COLO668 (cell line): ENCODE measurements at regions not wholly inside any gene's neighbourhood (a gene's known extent, or its start where the extent isn't known, plus 50 kb on each side); places are given as distances from the start of the nearest gene placed in this dataset.

Source experiments
- DNase-seq: peaks from one replicate; lab custom pipeline; 2025; ENCODE audit not compliant: unreplicated experiment; lab: John Stamatoyannopoulos, UW

- DNase-seq, result no peak
Observed at GRCh38 chr3:72408983-72409779, 439.1 kb downstream of the SHQ1 start.

- peak; percentile 36 for DNase-seq
Observed at GRCh38 chr3:72407766-72408165, 440.5 kb downstream of the SHQ1 start.

- DNase-seq, result no peak
Observed at GRCh38 chr3:72405943-72406566, 442.2 kb downstream of the SHQ1 start.

DNA sequence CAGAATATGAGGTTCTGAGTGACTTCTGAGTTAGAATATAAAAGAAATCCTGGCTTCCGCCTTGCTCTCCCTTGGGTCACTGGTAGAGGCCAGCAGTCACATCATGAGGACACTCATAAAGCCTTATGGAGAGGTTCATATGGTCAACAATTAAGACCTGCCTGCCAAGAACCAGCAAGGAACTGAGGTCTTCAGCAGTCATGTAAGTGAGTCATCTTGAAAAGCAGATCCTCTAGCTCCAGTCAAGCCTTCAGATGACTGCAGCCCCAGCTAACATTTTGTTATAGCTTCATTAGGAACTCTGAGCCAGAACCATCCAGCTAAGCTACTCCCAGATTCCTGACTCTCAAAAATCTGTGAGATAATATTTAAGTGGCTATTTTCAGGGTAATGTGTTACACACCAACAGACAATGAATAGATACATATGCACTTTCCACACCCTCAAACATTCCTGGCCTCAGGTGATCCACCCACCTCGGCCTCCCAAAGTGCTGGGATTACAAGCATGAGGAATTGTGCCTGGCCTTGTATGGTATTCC, 447.2 kb downstream of the SHQ1 start:
- no peak for DNase-seq

DNA sequence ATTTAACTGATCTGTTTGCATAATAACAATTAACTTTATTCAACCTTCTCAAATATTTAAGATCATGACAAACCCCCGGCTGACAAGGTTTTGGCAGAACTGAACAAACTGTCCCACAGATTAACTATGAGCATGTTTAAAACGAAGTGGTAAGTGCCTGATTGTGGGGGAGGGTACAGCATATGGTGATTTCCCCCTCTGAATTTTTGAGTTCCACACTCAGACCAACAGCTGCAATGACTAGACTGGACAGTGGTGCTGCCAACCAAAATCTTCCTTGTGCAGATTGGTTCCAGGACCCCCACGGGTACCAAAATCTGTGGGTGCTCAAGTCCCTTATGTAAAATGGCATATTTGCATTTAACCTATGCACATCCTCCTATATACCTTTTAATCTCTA, 449.5 kb downstream of the SHQ1 start:
- no peak for DNase-seq

DNA sequence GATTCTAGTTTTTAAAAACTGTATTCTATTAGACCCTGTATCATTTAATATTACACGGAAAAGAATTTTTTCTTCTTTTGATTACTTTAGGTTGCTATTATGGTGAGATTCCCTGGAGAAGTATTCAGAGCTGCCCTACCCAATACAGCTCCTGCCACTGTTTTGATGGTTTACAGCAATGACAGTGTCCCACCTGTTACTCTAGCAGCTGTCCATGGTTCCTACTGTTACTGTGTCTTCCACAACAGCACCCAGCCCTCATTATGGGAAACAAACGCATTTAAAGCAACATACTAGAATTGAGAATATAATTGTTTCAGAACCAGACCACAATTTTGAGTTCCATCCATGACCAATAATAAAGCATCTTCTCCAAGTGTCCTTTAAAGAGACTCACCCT, 450.7 kb downstream of the SHQ1 start:
- DNase-seq, result no peak

GRCh38 chr3:72396899-72397298, 451.3 kb downstream of the SHQ1 start:
- DNase-seq, result no peak

DNA sequence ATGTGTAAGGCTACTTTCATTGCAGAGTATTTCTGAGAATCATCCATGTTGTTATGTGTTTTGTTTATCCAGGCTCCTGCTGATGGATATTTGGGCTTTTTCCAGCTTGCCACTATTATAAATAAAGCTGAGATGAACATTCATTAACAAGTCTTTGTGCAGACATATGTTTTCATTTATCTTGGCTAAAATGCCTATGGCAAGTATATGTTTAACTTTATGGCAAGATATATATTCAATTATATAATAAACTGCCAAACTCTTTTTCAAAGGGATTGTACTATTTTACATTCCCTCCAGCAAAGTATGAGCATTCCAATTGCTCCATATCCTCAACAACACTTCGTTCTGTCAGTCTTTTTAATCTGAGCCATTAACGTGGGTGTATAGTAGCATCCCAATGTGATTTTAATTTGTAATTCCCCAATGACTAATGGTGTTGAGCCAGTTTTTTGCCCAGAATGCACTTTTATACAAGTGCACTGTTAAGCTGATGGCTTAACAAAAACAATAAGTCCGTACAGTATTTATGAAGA, 452.4 kb downstream of the SHQ1 start:
- DNase-seq, result no peak

- no peak for DNase-seq
Observed at GRCh38 chr3:72393455-72393854, 454.8 kb downstream of the SHQ1 start.

DNA sequence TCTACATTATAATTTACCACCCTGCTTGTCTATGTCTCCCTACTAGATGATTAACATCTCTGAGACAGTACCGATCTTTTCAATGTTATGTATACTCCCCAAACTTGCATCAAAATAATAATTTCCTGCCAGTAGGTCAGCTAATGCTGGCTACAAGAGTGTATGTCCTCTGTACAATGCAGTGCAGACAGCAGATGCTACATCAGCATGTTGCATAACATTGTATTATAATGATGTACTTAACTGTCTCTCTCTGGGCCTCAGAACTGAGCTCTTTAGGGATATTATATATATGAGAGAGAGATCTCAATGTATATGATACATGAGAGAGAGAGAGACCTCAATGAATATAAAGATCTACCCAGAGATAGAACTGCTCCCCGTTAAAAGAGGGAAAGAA, 456.6 kb downstream of the SHQ1 start:
- DNase-seq, result no peak

- no peak for DNase-seq
Observed at GRCh38 chr3:72390841-72391240, 457.4 kb downstream of the SHQ1 start.

DNA sequence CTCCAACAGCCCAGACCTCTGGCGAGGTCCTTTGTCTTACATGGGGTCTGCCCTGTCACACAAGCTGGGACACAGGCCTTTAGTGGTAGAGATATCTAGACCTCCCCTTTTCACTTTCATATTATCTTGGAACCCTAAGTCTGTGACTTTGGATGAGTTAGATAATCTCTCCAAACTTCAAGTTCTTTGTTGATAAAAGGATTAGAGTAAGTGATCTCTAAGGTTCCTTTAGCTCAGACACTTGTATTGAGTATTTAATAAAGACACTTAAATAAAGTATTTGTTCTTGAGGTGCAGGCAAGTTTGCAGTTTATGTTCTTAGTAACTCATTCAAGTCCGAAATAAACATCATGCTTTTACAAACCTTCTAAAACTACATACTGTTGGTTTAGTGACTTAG, 459.6 kb downstream of the SHQ1 start:
- DNase-seq, result no peak

DNA sequence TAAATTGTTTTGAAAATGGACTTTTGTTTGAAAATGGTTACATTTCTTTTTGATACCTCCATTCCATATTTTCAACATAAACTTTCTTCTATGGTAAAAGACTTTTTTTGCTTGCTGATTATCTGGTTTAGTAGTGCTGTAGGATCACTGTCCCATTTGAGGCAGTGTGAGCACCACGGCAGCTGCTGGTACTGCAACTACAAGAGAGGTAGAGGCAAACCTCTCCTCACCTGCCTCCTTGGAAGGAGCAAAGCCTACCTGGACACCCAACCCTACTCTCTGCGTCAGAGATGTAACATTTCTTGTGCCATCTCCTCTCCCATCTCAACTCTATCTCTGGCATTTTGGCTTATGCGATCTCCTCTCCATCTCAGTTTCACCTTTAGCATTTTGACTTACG, 460.1 kb downstream of the SHQ1 start:
- no peak for DNase-seq

DNA sequence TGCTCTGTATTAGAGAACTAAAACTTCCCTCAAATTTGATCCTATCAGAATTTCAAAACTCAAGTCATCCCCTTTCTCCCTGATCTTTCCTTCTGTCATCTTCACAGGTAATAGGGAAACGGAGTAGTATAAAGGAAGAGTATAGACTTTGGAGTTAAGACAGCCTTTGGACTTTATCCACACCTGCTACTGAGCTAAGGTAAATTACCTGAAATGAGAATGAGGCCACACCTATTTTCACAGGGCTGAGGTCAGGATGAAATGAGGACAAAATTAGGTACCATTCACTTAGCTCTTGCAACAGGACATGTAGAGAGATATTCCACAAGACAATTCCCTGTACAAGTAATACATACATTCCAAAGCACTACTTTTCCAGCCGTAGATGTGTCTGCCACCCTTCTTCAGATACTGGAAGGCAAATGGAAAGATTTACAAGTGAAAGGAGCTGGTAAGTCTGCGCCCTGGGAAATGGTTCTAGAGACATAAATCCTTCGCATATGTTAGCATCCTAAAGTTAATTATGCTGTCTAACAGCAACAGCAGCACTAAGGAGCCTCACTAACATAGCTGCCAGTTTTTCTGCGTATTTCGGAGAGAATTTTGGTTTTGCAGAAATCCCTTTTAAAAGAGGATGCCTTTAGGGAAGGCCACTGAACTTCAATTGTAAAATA, 461.8 kb downstream of the SHQ1 start:
- DNase-seq, result no peak

GRCh38 chr3:72385167-72385566, 463.1 kb downstream of the SHQ1 start:
- no peak for DNase-seq

- DNase-seq, result no peak
Observed at GRCh38 chr3:72384602-72385001, 463.6 kb downstream of the SHQ1 start.

DNA sequence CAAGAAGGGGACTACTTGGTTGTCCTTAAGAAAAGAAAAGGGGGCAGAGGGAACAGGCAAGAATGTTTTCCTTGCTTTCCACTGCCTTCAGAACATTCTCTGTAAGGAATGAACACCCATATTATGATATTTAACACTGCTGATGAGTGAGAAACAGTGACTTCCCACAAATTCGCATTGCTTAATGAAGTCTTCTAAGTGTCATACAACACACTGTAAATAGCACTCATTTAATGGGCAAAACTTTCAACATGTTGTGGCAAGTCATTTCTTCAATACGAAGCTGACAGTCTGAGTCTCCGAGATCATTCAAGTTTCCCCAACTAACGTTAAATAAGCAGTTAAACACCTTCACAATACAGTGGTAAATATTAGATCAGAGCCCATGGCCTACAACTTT, 464.4 kb downstream of the SHQ1 start:
- DNase-seq, result no peak

GRCh38 chr3:72383230-72383629, 465.0 kb downstream of the SHQ1 start:
- DNase-seq, result no peak

GRCh38 chr3:72382460-72382859, 465.8 kb downstream of the SHQ1 start:
- no peak for DNase-seq

DNA sequence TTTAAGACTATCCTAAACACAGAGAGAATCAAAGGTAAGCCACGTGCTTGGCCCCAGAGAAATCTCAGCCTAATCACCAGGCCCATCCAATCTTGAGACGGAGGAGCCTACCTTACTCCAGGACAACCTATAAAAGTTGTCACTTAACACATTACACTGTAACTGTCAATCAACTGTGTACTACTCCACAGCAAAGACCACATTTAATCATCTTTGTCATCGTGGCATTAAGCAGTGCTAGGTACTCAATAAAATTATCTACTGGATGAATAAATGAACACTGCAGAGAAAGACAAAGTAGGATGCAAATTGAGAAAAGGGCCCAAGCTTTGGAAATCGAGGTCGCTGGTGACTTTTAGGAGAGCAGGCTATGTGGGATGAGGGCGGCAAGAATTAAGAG, 466.7 kb downstream of the SHQ1 start:
- no peak for DNase-seq

DNA sequence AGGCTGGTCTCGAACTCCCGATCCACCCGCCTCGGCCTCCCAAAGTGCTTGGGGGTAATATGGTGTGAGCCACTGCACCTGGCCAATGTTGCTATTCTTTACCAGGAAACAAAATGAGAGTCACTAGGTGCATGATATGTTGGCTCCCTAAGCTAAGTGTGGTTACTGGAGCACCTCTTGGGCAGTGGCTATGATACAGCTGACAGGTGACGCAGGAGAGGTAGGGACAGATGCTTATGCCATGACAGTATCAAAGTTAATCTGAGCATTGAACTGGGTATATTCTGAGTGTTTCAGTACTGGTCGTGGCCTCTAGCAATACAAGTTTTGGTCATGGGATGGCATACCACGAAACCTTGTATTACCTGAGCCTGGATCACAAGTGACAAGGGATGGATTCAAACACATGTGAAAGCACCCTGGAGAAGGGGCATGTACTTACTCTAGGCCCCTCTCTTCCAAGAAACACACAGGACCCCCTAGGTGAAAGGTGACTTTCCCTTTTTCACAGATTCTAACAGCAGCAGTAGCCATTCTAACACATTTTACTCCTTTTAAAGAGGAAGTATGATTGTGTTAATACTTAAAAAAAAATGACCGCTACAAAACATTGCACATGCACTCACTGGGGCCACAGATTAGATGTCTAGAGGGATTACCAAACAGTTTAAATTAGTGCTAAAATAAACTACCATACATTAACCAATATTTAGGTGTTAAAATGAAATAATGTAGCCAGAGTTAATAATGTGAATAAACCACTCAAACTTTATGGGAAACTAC, 467.3 kb downstream of the SHQ1 start:
- DNase-seq, result no peak
